CD4-positive, alpha-beta T cell treated with Interleukin-17A for 4 hours (primary cell): ENCODE measurements at regions not wholly inside any gene's neighbourhood (a gene's known extent, or its start where the extent isn't known, plus 50 kb on each side); places are given as distances from the start of the nearest gene placed in this dataset.

Experiments used
- DNase-seq: peaks from one replicate; pipeline ENCODE4 v3.0.0-alpha.2; 2020; ENCODE audit warnings: mixed read lengths

GRCh38 chr15:96687388-96688107 is 357.0 kb downstream of the NR2F2 start:
- no peak for DNase-seq

GRCh38 chr15:96690733-96691132 is 360.2 kb downstream of the NR2F2 start:
- DNase-seq, result no peak

GRCh38 chr15:96692826-96693225 is 362.3 kb downstream of the NR2F2 start:
- no peak for DNase-seq

GRCh38 chr15:96693515-96693914 is 363.0 kb downstream of the NR2F2 start:
- DNase-seq, result no peak

GRCh38 chr15:96693990-96694517 is 363.6 kb downstream of the NR2F2 start:
- no peak for DNase-seq

GRCh38 chr15:96695426-96695825 is 364.9 kb downstream of the NR2F2 start:
- DNase-seq, result no peak

- no peak for DNase-seq
Observed at GRCh38 chr15:96699871-96700401, 369.4 kb downstream of the NR2F2 start.

- DNase-seq, result no peak
Observed at GRCh38 chr15:96700555-96700954, 370.1 kb downstream of the NR2F2 start.

GRCh38 chr15:96701443-96701842 is 370.9 kb downstream of the NR2F2 start:
- no peak for DNase-seq

- DNase-seq, result no peak
Observed at GRCh38 chr15:96701877-96702276, 371.4 kb downstream of the NR2F2 start.

GRCh38 chr15:96702589-96702988 is 372.1 kb downstream of the NR2F2 start:
- DNase-seq, result no peak

- no peak for DNase-seq
Observed at GRCh38 chr15:96703091-96703490, 372.6 kb downstream of the NR2F2 start.

GRCh38 chr15:96703794-96704550 is 373.5 kb downstream of the NR2F2 start:
- DNase-seq, result no peak

- no peak for DNase-seq
Observed at GRCh38 chr15:96716075-96716474, 385.6 kb downstream of the NR2F2 start.

- no peak for DNase-seq
Observed at GRCh38 chr15:96716478-96716877, 386.0 kb downstream of the NR2F2 start.

GRCh38 chr15:96720251-96720650 is 389.8 kb downstream of the NR2F2 start:
- DNase-seq, result no peak

- DNase-seq, result no peak
Observed at GRCh38 chr15:96720656-96721055, 390.2 kb downstream of the NR2F2 start.

GRCh38 chr15:96728591-96728990 is 398.1 kb downstream of the NR2F2 start:
- DNase-seq, result no peak

GRCh38 chr15:96732704-96733103 is 402.2 kb downstream of the NR2F2 start:
- DNase-seq, result no peak

- DNase-seq, result no peak
Observed at GRCh38 chr15:96733721-96734120, 403.2 kb downstream of the NR2F2 start.

GRCh38 chr15:96735632-96736240 is 405.2 kb downstream of the NR2F2 start:
- no peak for DNase-seq

- DNase-seq, result no peak
Observed at GRCh38 chr15:96736384-96736783, 405.9 kb downstream of the NR2F2 start.

GRCh38 chr15:96737408-96737807 is 406.9 kb downstream of the NR2F2 start:
- DNase-seq, result no peak
